Natural killer cell (primary cell): ENCODE measurements at regions not wholly inside any gene's neighbourhood (a gene's known extent, or its start where the extent isn't known, plus 50 kb on each side); places are given as distances from the start of the nearest gene placed in this dataset.

Experiments
- ATAC-seq, 3 donors: fragments of 150-1000 bp in 2 of 3; fragments of 200-7000 bp in 1 of 3; cut with Tn5 transposase; 1 replicate in 1 of 3; 2 replicates in 2 of 3; pipeline ENCODE4 v1.10.0; 2021; ENCODE audit warnings: mild to moderate bottlenecking in 2 of 3, moderate library complexity in 2 of 3
- DNase-seq, 2 donors: peaks; one replicate each; pipeline versions ENCODE4 v3.0.0 to v3.0.0-alpha.2; 2013 to 2021; ENCODE audit warnings: mixed read lengths in 1 of 2
- H3K27ac ChIP-seq: one replicate; pipeline ENCODE4 v1.5.1; 2013; ENCODE audit warnings: mild to moderate bottlenecking, low read length
- H3K27me3 ChIP-seq: one replicate; pipeline ENCODE4 v1.6.1; 2013; ENCODE audit warnings: low read length; ENCODE audit not compliant: control insufficient read depth, insufficient read depth
- H3K36me3 ChIP-seq: one replicate; pipeline ENCODE4 v1.6.1; 2013; ENCODE audit warnings: low read length; ENCODE audit not compliant: control insufficient read depth, insufficient read depth
- H3K4me1 ChIP-seq: one replicate; pipeline ENCODE4 v1.6.1; 2013; ENCODE audit warnings: low read length; ENCODE audit not compliant: control insufficient read depth, insufficient read depth
- H3K4me3 ChIP-seq: one replicate; pipeline ENCODE4 v1.5.1; 2013; ENCODE audit warnings: low read length
- H3K9me3 ChIP-seq: one replicate; pipeline ENCODE4 v1.6.1; 2013; ENCODE audit warnings: low read length; ENCODE audit not compliant: control insufficient read depth, insufficient read depth
- H3K27ac Mint-ChIP-seq, 2 donors: one replicate each; pipeline ENCODE4 v1.8.0; 2022; ENCODE audit warnings: mild to moderate bottlenecking in 2 of 2, mixed read lengths in 2 of 2, moderate library complexity in 1 of 2
- H3K27me3 Mint-ChIP-seq, 2 donors: one replicate each; pipeline ENCODE4 v1.8.0; 2022; ENCODE audit warnings: low read depth in 2 of 2, mixed read lengths in 2 of 2
- H3K36me3 Mint-ChIP-seq: one replicate; pipeline ENCODE4 v1.8.0; 2022; ENCODE audit warnings: mixed read lengths
- H3K4me1 Mint-ChIP-seq, 2 donors: one replicate each; pipeline ENCODE4 v1.8.0; 2022; ENCODE audit warnings: mixed read lengths in 2 of 2
- H3K4me3 Mint-ChIP-seq: one replicate; pipeline ENCODE4 v1.8.0; 2022; ENCODE audit warnings: mild to moderate bottlenecking, moderate library complexity, mixed read lengths
- H3K9me3 Mint-ChIP-seq, 2 donors: one replicate each; pipeline ENCODE4 v1.8.0; 2022; ENCODE audit warnings: mixed read lengths in 2 of 2
- WGBS: methylation state at CpG from one replicate; pipeline ENCODE4 v1.1.7; 2013; ENCODE audit warnings: missing lambda C conversion rate; ENCODE audit not compliant: insufficient coverage; 5-methylcytosine and 5-hydroxymethylcytosine counted together
- intact Hi-C: fragments of 100-400 bp; cut with micrococcal nuclease; formaldehyde crosslinking; loops from one replicate; pipeline ENCODE4 v1.14.2; 2022
- TF ChIP-seq, protein P1 (sequence below): fragments of 200-600 bp; IDR thresholded peaks from one replicate; pipeline ENCODE4 v1.8.0; 2022; ENCODE audit warnings: antibody characterized with exemption

DNA sequence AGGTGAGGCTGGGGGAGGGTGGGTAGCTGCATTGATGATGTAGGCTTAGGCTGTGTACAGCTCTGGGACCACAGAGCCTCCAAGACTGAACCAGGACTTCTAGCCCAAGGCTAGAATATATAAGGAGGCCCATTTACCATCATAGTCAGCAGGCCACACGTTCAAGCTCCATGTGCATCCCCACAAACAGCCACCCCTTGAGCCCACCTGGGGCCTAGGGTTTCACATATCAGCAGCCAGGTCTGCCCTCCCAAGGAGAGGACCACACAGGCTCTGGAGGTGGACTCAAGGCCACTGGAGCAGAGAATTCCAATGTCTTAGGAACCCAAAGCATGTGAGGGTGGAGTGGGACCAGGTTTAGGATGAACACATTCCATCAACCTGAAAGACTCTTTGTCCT, 230.5 kb downstream of the TTC32 start:
- H3K4me3 ChIP-seq: no peak overlapping the region
- H3K9me3 Mint-ChIP-seq: no peaks in the 10 kb centered on the region
- no peaks in the 10 kb centered on the region for H3K9me3 ChIP-seq
- TF ChIP-seq, protein P1, sequence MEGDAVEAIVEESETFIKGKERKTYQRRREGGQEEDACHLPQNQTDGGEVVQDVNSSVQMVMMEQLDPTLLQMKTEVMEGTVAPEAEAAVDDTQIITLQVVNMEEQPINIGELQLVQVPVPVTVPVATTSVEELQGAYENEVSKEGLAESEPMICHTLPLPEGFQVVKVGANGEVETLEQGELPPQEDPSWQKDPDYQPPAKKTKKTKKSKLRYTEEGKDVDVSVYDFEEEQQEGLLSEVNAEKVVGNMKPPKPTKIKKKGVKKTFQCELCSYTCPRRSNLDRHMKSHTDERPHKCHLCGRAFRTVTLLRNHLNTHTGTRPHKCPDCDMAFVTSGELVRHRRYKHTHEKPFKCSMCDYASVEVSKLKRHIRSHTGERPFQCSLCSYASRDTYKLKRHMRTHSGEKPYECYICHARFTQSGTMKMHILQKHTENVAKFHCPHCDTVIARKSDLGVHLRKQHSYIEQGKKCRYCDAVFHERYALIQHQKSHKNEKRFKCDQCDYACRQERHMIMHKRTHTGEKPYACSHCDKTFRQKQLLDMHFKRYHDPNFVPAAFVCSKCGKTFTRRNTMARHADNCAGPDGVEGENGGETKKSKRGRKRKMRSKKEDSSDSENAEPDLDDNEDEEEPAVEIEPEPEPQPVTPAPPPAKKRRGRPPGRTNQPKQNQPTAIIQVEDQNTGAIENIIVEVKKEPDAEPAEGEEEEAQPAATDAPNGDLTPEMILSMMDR: no peak
- no peaks in the 10 kb centered on the region for H3K4me1 ChIP-seq
- 62% methylated on average over 1 of the region's 1 CpG for WGBS
- intact Hi-C loops: no loop called here
- H3K27me3 ChIP-seq: no peaks in the 10 kb centered on the region
- ATAC-seq (peak in 1 of 3 donors; percentile 11), DNase-seq (no peak)
- no peaks in the 10 kb centered on the region for H3K36me3 Mint-ChIP-seq
- no peak overlapping the region for H3K27ac Mint-ChIP-seq
- H3K36me3 ChIP-seq: no peaks in the 10 kb centered on the region
- H3K4me1 Mint-ChIP-seq: no peaks in the 10 kb centered on the region
- no peak overlapping the region for H3K4me3 Mint-ChIP-seq
- H3K27me3 Mint-ChIP-seq: peaks cover 0 to 19% of the 10 kb centered on the region in 2 donors
- H3K27ac ChIP-seq: no peak overlapping the region

DNA sequence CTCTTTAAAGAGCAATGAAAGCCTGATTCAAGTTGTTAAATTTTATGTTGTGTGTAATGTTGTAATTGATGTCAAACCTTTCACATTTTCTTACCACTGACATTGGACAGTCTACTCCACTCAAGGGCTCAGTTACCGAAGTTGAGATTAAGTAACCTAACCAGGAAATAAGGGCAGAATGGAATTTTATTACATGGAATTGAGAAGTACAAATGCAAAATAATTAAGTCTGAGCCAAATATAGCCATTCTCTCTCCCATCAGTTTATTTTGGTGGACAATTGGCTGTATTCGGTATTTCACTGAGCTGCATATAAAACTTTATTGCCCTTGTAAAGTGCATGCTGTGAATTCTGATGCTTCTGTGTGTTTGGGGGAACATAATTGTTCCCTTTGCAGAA, 231.5 kb downstream of the TTC32 start:
- H3K4me3 ChIP-seq: no peak overlapping the region
- no peaks in the 10 kb centered on the region for H3K4me1 Mint-ChIP-seq
- H3K36me3 Mint-ChIP-seq: no peaks in the 10 kb centered on the region
- no peak overlapping the region for H3K4me3 Mint-ChIP-seq
- WGBS: 80% methylated on average over 1 of the region's 2 CpGs
- peaks cover 0 to 19% of the 10 kb centered on the region in 2 donors for H3K27me3 Mint-ChIP-seq
- H3K9me3 ChIP-seq: no peaks in the 10 kb centered on the region
- DNase-seq: no peak
- no peaks in the 10 kb centered on the region for H3K27me3 ChIP-seq
- no peaks in the 10 kb centered on the region for H3K9me3 Mint-ChIP-seq
- H3K27ac Mint-ChIP-seq: no peak overlapping the region
- intact Hi-C loops: no loop called here
- H3K4me1 ChIP-seq: no peaks in the 10 kb centered on the region
- TF ChIP-seq, protein P1: no peak
- H3K36me3 ChIP-seq: no peaks in the 10 kb centered on the region
- H3K27ac ChIP-seq: no peak overlapping the region
- ATAC-seq: no peak

DNA sequence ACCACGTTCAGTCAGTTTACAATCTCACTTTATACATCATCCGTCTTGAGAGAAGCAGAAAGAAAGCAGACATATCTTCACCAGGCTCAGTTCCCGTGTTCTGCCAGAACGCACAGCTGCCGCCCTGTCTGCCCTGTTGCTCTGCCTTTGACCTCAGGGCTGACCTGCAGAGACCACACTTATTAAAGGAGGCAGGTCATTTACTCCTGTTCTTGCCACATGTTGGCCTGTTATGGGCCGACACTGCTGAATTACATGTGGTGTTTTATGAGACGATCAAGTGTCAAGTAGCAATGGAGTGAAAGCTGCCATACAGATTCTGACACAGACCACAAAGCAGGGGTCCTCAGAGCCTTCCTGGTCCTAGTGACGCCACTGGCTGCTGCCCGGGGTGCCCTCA, 232.2 kb downstream of the TTC32 start:
- Histone ChIP-seq H3K4me3 (no peak overlapping the region), H3K27me3 (no peaks in the 10 kb centered on the region), H3K36me3 (no peaks in the 10 kb centered on the region), H3K9me3 (no peaks in the 10 kb centered on the region), H3K4me1 (no peaks in the 10 kb centered on the region), H3K27ac (no peak overlapping the region)
- H3K9me3 Mint-ChIP-seq: no peaks in the 10 kb centered on the region
- peaks cover 0 to 19% of the 10 kb centered on the region in 2 donors for H3K27me3 Mint-ChIP-seq
- intact Hi-C loops: no loop called here
- H3K4me3 Mint-ChIP-seq: no peak overlapping the region
- DNase-seq: no peak
- TF ChIP-seq, protein P1: no peak
- 55% methylated on average over 9 of the region's 9 CpGs for WGBS
- H3K36me3 Mint-ChIP-seq: no peaks in the 10 kb centered on the region
- no peak overlapping the region for H3K27ac Mint-ChIP-seq
- H3K4me1 Mint-ChIP-seq: no peaks in the 10 kb centered on the region
- ATAC-seq: no peak

DNA sequence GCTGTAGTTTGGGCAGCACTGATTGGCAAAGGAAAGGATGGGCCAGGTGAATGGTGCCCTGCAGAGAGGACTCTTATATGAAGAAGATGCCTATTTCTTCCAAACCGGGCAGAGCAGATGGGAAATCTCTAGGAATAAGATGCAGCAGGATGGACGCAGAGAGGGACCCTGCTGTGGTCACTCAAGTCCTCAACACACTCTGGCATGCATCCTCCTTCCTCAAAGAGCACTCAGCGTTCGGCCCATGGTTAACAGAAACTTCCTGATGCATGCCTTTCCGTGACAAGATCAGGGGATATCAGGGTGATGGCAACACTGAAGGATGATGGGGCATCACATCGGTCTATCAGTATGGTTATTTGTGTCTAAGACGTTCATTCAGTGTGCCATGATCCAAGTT, 232.7 kb downstream of the TTC32 start:
- Mint-ChIP-seq H3K4me1 (no peaks in the 10 kb centered on the region), H3K27me3 (peaks cover 0 to 19% of the 10 kb centered on the region in 2 donors)
- intact Hi-C loops: no loop called here

More for the DNA sequence above, 232.7 kb downstream of the TTC32 start:
- H3K27me3 ChIP-seq: no peaks in the 10 kb centered on the region
- Mint-ChIP-seq H3K4me3 (no peak overlapping the region), H3K36me3 (no peaks in the 10 kb centered on the region), H3K27ac (no peak overlapping the region), H3K9me3 (no peaks in the 10 kb centered on the region)
- H3K36me3 ChIP-seq: no peaks in the 10 kb centered on the region
- 72% methylated on average over 7 of the region's 7 CpGs for WGBS
- H3K27ac ChIP-seq: no peak overlapping the region
- H3K4me3 ChIP-seq: no peak overlapping the region
- ATAC-seq (no peak), DNase-seq (no peak)
- no peaks in the 10 kb centered on the region for H3K4me1 ChIP-seq
- H3K9me3 ChIP-seq: no peaks in the 10 kb centered on the region
- TF ChIP-seq, protein P1: no peak
